ENCODE measurements at regions not wholly inside any gene's neighbourhood (a gene's known extent, or its start where the extent isn't known, plus 50 kb on each side); places are given as distances from the start of the nearest gene placed in this dataset.

DNA sequence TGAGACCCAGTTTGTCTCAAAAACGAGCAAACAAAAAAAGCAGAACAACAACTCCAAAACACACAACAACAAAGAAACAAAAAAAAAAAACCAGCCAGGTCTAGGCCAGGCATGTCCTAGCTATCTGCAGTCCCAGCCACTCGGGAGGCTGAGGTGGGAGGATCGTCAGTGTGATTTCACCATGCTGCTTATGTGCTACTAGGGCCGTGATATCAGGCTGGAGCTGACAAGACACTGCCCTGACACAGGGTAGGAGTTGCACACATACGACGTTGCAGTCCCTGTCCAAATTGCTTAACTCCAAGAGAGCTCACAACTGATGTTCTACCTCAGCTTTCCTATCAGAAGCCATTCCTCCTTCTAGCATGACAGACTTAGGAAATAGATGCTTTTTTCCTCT lies 204.9 kb downstream of the AASDH start:
- no peak for DNase-seq (ENCODE audit: low spot score)
- no peak for TF ChIP-seq CTCF (IDR thresholded peaks at IDR 0.05; ENCODE audit: extremely low read depth, insufficient read depth, missing control alignments)
- in situ Hi-C loops (cut with MboI; ENCODE audit: low pct_unique_long_range_greater_than_20kb, low sequenced_read_pairs, unreplicated experiment), result no loop called here

DNA sequence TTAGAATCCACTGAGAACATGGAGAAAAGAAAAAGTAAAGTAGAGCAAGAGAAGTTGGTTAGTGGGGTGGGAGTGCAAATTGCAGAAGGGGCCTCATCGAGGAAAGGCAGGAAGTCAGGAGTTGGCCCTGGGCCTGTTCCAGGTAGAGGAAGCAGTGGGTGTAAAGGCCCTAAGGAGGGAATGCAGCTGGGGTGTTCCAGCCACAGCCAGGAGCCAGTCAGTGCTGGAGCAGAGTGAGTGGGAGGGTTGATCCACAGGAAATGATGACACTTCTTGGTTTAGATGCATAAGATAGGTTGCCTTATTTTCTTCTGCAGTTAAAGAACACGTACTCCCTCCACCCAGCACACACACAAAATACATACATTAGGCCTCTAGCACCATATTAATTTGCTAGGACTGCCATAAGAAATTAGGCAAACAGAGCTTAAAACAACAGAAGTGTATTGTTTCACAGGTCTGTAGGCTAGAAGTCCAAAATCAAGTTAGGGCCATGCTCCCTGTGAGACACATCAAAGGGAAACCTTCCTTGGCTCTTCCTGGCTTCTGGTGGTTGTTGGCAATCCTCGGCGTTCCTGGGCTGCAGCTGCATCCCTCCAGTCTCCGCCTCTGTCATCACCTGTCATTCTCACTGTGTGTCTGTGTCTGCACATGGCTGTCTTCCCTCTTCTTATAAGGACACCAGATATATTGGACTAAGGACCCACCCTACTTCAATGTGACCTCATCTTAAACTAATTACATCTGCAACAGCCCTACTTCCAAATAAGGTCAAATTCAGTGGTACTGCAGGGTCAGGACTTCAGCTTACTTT lies 205.9 kb downstream of the AASDH start:
- no peak for TF ChIP-seq CTCF (IDR thresholded peaks at IDR 0.05; ENCODE audit: extremely low read depth, insufficient read depth, missing control alignments)
- in situ Hi-C loops (cut with MboI; ENCODE audit: low pct_unique_long_range_greater_than_20kb, low sequenced_read_pairs, unreplicated experiment), result no loop called here

GRCh38 chr4:56169061-56169460 lies 218.2 kb downstream of the AASDH start:
- no peak for TF ChIP-seq CTCF (IDR thresholded peaks at IDR 0.05; ENCODE audit: extremely low read depth, insufficient read depth, missing control alignments)
- in situ Hi-C loops (cut with MboI; ENCODE audit: low pct_unique_long_range_greater_than_20kb, low sequenced_read_pairs, unreplicated experiment), result no loop called here
- DNase-seq (ENCODE audit: low spot score), result no peak

More for the DNA sequence above, 205.9 kb downstream of the AASDH start:
- no peak for DNase-seq (ENCODE audit: low spot score)

DNA sequence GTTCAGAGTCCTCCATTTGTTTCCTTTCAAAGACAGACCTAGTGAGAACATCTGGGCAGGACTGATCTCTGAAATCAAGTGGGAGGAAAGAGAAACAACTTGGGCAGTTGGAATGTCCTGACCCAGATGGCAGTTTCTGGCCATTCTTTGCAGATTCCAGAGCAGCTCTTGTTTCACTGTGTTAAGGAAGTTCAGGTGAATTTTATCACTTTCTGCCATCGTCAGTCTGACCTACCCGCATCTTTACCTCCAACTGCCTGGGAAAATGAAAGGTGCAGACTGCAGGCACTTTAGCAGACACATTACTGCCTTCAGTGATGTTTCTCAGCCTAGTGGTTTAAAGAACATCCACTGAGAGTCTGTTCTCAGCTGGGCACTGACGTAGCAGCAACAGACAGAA lies 216.2 kb downstream of the CEP135 start:
- in situ Hi-C loops (cut with MboI; ENCODE audit: low pct_unique_long_range_greater_than_20kb, low sequenced_read_pairs, unreplicated experiment), result no loop called here
- no peak for DNase-seq (ENCODE audit: low spot score)
- TF ChIP-seq CTCF (IDR thresholded peaks at IDR 0.05; ENCODE audit: extremely low read depth, insufficient read depth, missing control alignments), result no peak

GRCh38 chr4:56160636-56161035 lies 211.9 kb downstream of the CEP135 start:
- TF ChIP-seq CTCF (IDR thresholded peaks at IDR 0.05; ENCODE audit: extremely low read depth, insufficient read depth, missing control alignments), result no peak
- in situ Hi-C loops (cut with MboI; ENCODE audit: low pct_unique_long_range_greater_than_20kb, low sequenced_read_pairs, unreplicated experiment), result no loop called here

GRCh38 chr4:56158483-56158882 lies 209.7 kb downstream of the CEP135 start:
- TF ChIP-seq CTCF (IDR thresholded peaks at IDR 0.05; ENCODE audit: extremely low read depth, insufficient read depth, missing control alignments), result no peak
- in situ Hi-C loops (cut with MboI; ENCODE audit: low pct_unique_long_range_greater_than_20kb, low sequenced_read_pairs, unreplicated experiment), result no loop called here
- no peak for DNase-seq (ENCODE audit: low spot score)

More at GRCh38 chr4:56160636-56161035, 211.9 kb downstream of the CEP135 start:
- no peak for DNase-seq (ENCODE audit: low spot score)

All from GM13977 (cell line).